ENCODE measurements at regions not wholly inside any gene's neighbourhood (a gene's known extent, or its start where the extent isn't known, plus 50 kb on each side); places are given as distances from the start of the nearest gene placed in this dataset.
"Not testable (repeated sequence)": the region's sequence is repeated elsewhere in the genome, so short reads cannot be mapped to it uniquely, and the experiment has no call there.

DNA sequence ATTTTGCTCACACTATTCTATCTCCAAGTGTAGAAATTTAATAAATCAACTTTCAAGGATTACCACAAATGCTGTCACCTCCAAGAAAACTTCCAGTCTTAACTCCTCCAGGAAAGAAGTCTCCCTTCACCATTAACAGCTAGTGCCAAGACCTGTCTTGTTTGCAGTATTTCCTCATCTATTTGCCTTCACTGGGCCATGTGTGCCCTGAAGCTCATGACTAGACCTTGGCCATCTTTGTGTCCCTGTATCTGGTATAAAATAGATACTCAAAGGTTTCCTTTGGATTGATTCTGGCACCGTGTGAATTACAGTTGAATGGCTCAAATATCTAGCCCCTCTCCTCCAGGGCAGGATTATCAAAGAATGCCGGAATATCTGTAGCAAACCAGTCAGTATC is 346.7 kb upstream of the KLF4 start:
- in situ Hi-C loops (cut with HindIII; ENCODE audit: low pct_unique_long_range_greater_than_20kb, low sequenced_read_pairs) = no loop called here

GRCh38 chr9:107833295-107833694 is 343.7 kb upstream of the KLF4 start:
- no peak for DNase-seq (ENCODE audit: low read depth)
- in situ Hi-C loops (cut with HindIII; ENCODE audit: low pct_unique_long_range_greater_than_20kb, low sequenced_read_pairs) = no loop called here

More for the DNA sequence above, 346.7 kb upstream of the KLF4 start:
- DNase-seq (ENCODE audit: low read depth) = no peak

- DNase-seq (ENCODE audit: low read depth) = no peak
- in situ Hi-C loops (cut with HindIII; ENCODE audit: low pct_unique_long_range_greater_than_20kb, low sequenced_read_pairs) = no loop called here
Observed at GRCh38 chr9:107832871-107833270, 343.3 kb upstream of the KLF4 start.

DNA sequence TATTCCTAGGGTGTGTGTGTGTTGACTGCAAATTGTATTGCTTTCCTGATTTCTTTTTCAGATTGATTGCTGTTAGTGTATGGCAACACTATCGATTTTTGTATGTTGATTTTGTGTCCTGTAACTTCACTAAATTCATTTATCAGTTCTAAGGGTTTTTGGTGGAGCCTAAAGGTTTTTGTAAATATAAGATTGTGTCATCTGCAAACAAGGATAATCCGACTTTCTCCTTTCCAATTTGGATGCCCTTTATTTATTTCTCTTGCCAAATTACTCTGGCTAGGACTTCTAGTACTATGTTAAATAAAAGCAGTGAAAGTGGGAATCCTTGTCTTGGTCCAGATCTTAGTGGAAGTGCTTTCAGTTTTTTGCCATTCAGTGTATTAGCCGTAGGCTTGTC is 340.9 kb upstream of the KLF4 start:
- in situ Hi-C loops (cut with HindIII; ENCODE audit: low pct_unique_long_range_greater_than_20kb, low sequenced_read_pairs) = no loop called here

DNA sequence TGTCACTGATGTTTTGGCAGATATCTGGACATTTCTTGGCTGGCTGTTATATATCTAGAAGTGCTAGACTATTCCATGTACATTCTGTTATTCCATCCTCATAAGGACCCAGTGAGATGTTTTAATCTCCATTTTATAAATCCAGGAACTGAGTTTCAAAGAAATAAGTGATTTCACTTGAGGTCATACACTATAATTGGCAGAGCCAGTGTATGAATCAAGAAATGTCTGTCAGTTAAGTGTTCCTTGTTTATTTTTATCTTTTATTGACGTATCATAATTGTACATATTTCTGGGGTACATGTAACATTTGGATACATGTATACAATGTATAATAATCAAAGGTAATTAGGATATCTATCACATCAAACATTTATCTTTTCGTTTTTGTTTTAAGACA is 338.3 kb upstream of the KLF4 start:
- in situ Hi-C loops (cut with HindIII; ENCODE audit: low pct_unique_long_range_greater_than_20kb, low sequenced_read_pairs) = no loop called here
- DNase-seq (ENCODE audit: low read depth) = no peak

More for the DNA sequence above, 340.9 kb upstream of the KLF4 start:
- no peak for DNase-seq (ENCODE audit: low read depth)

GRCh38 chr9:107827304-107827703 is 337.7 kb upstream of the KLF4 start:
- in situ Hi-C loops (cut with HindIII; ENCODE audit: low pct_unique_long_range_greater_than_20kb, low sequenced_read_pairs) = no loop called here
- DNase-seq (ENCODE audit: low read depth) = no peak

- DNase-seq (ENCODE audit: low read depth); in situ Hi-C loops (cut with HindIII; ENCODE audit: low pct_unique_long_range_greater_than_20kb, low sequenced_read_pairs): not testable (repeated sequence)
Observed at GRCh38 chr9:107826688-107826983, 337.1 kb upstream of the KLF4 start.

DNA sequence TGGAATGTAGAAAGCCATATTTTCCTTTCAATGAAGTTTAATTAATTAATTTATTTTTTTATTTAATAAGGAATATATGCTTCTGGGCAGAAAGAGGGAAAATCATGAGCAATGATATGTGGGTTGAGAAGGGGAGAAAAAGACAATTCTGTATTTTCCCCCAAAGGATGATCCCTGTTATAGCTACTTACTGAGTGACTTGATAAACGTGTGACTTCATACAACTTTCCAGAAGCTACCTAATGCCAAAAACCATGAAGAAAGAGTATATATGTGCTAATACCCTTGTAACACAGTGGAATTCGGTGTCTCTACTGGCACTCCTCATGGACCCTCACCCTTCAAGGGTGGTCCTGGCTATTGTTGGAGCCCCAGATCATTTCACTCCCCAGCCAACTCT is 335.0 kb upstream of the KLF4 start:
- DNase-seq (ENCODE audit: low read depth) = no peak
- in situ Hi-C loops (cut with HindIII; ENCODE audit: low pct_unique_long_range_greater_than_20kb, low sequenced_read_pairs) = no loop called here

- in situ Hi-C loops (cut with HindIII; ENCODE audit: low pct_unique_long_range_greater_than_20kb, low sequenced_read_pairs) = no loop called here
Observed at GRCh38 chr9:107819772-107820565, 330.4 kb upstream of the KLF4 start.

DNA sequence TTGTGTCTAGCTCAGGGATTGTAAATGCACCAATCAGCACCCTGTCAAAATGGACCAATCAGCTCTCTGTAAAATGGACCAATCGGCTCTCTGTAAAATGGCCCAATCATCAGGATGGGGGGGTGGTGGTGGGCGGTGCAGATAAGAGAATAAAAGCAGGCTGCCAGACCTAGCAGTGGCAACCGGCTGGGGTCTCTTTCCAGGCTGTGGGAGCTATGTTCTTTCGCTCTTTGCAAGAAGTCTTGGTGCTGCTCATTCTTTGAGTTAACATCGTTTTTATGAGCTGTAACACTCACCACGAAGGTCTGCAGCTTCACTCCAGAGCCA is 328.9 kb upstream of the KLF4 start:
- in situ Hi-C loops (cut with HindIII; ENCODE audit: low pct_unique_long_range_greater_than_20kb, low sequenced_read_pairs) = not testable (repeated sequence)

More at GRCh38 chr9:107819772-107820565, 330.4 kb upstream of the KLF4 start:
- DNase-seq (ENCODE audit: low read depth) = no peak

GRCh38 chr9:107817595-107818502 is 328.3 kb upstream of the KLF4 start:
- in situ Hi-C loops (cut with HindIII; ENCODE audit: low pct_unique_long_range_greater_than_20kb, low sequenced_read_pairs); DNase-seq (ENCODE audit: low read depth): not testable (repeated sequence)

More for the DNA sequence above, 328.9 kb upstream of the KLF4 start:
- not testable (repeated sequence) for DNase-seq (ENCODE audit: low read depth)

GRCh38 chr9:107816561-107817021 is 327.0 kb upstream of the KLF4 start:
- in situ Hi-C loops (cut with HindIII; ENCODE audit: low pct_unique_long_range_greater_than_20kb, low sequenced_read_pairs) = no loop called here
- DNase-seq (ENCODE audit: low read depth) = no peak

GRCh38 chr9:107815782-107816560 is 326.4 kb upstream of the KLF4 start:
- DNase-seq (ENCODE audit: low read depth) = no peak
- in situ Hi-C loops (cut with HindIII; ENCODE audit: low pct_unique_long_range_greater_than_20kb, low sequenced_read_pairs) = no loop called here

GRCh38 chr9:107813287-107813686 is 323.7 kb upstream of the KLF4 start:
- in situ Hi-C loops (cut with HindIII; ENCODE audit: low pct_unique_long_range_greater_than_20kb, low sequenced_read_pairs) = no loop called here
- DNase-seq (ENCODE audit: low read depth) = no peak

DNA sequence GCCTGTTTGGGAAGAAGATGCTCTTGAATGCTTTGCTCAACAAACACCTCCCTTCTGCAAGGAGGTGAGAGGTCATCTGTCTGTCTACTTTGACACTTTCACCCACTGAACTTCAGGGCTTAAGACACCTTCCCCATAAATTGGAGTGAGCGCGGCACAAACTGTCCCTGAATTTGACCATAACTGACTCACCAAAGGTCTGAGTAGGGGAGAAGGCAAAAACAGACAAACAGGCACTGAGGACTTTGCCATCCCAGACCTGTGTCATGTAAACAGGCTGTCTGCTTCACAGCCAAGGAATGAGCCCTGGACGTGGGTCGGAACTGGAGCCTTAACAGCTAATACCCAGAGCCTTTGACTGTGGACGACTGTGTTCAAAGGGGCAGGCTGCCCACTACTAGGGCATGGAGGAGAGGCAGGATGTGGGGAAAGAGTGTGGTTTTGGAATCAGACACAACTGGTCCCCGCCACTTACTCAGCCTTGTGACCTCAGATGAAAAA is 320.9 kb upstream of the KLF4 start:
- in situ Hi-C loops (cut with HindIII; ENCODE audit: low pct_unique_long_range_greater_than_20kb, low sequenced_read_pairs) = no loop called here
- DNase-seq (ENCODE audit: low read depth) = no peak

GRCh38 chr9:107809871-107810460 is 320.4 kb upstream of the KLF4 start:
- no peak for DNase-seq (ENCODE audit: low read depth)
- in situ Hi-C loops (cut with HindIII; ENCODE audit: low pct_unique_long_range_greater_than_20kb, low sequenced_read_pairs) = no loop called here

DNA sequence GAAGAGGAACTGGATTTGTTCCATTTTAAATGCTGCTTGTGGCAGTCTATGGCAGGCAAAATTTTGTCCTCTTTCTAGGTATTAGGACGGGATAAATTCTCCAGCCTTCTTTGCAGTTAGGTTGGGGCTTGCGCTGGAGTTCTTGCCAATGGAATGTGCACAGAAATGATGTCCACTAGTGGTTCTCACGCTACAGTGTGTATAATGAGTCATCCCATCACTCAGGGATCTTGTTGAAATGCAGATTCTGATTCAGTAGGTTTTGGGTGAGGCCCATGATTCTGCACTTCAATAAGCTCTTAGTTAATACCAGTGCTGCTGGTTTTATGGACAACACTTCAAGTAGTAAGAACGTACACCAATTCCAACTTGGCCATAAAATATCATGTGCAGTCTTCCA is 317.6 kb upstream of the KLF4 start:
- in situ Hi-C loops (cut with HindIII; ENCODE audit: low pct_unique_long_range_greater_than_20kb, low sequenced_read_pairs) = no loop called here
- no peak for DNase-seq (ENCODE audit: low read depth)

- no peak for DNase-seq (ENCODE audit: low read depth)
- in situ Hi-C loops (cut with HindIII; ENCODE audit: low pct_unique_long_range_greater_than_20kb, low sequenced_read_pairs) = no loop called here
Observed at GRCh38 chr9:107805201-107805600, 315.6 kb upstream of the KLF4 start.

Measured in Caki2 (cell line).